ENCODE measurements at regions not wholly inside any gene's neighbourhood (a gene's known extent, or its start where the extent isn't known, plus 50 kb on each side); places are given as distances from the start of the nearest gene placed in this dataset.
"Not testable (repeated sequence)": the region's sequence is repeated elsewhere in the genome, so short reads cannot be mapped to it uniquely, and the experiment has no call there.

DNA sequence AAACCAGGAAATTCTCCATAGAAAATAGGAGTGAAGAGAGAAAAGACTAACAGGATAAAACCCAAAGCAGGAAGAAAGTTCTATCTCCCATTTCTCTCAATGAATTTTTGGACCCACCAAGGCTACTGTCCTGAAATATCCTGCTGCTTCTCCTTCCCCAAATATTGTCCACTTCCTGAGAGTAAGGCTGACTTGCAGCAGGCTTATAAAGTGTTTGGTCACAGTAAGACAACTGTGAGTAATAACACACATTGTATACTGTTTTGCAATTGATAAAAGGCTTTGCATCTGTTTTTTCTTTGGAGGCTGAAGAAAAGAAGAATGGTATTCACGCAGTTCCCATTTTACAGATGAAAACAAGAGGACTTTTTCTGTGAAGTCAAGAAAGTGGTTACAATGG is 52.8 kb downstream of the FOXD4L6 start:
- ATAC-seq (ENCODE audit: low read depth in 2 of 2); H3K9me3 Mint-ChIP-seq; DNase-seq; H3K27ac Mint-ChIP-seq; H3K36me3 Mint-ChIP-seq: not testable (repeated sequence)
- Mint-ChIP-seq H3K4me1 (peaks cover 13 to 16% (median 13%) of the 10 kb centered on the region in 3 donors), H3K4me3 (peak overlapping the region in 3 of 8 donors; percentile 10 to 78 (median 57)), H3K27me3 (peaks cover 21 to 43% (median 42%) of the 10 kb centered on the region in 3 donors)

- DNase-seq (peak; percentile 10), ATAC-seq (ENCODE audit: low read depth in 2 of 2) (peak; percentile 55 to 64)
- H3K4me3 Mint-ChIP-seq: peak overlapping the region in 7 of 8 donors; percentile 57 to 87 (median 78)
- H3K4me1 Mint-ChIP-seq: peaks cover 13 to 16% (median 13%) of the 10 kb centered on the region in 3 donors
- H3K27me3 Mint-ChIP-seq: peaks cover 21 to 43% (median 42%) of the 10 kb centered on the region in 3 donors
- not testable (repeated sequence) for H3K9me3 Mint-ChIP-seq, H3K36me3 Mint-ChIP-seq, H3K27ac Mint-ChIP-seq
These were observed 54.0 kb downstream of the FOXD4L6 start for GRCh38 chr9:41074356-41074942.

GRCh38 chr9:41073471-41074243 is 54.8 kb downstream of the FOXD4L6 start:
- Mint-ChIP-seq H3K4me1 (peaks cover 13 to 16% (median 13%) of the 10 kb centered on the region in 3 donors), H3K27ac (peak overlapping the region in 2 of 6 donors; percentile 4 to 61), H3K4me3 (peak overlapping the region in 7 of 8 donors; percentile 21 to 64 (median 56)), H3K27me3 (peaks cover 21 to 43% (median 42%) of the 10 kb centered on the region in 3 donors)
- not testable (repeated sequence) for DNase-seq; ATAC-seq (ENCODE audit: low read depth in 2 of 2); H3K9me3 Mint-ChIP-seq; H3K36me3 Mint-ChIP-seq

DNA sequence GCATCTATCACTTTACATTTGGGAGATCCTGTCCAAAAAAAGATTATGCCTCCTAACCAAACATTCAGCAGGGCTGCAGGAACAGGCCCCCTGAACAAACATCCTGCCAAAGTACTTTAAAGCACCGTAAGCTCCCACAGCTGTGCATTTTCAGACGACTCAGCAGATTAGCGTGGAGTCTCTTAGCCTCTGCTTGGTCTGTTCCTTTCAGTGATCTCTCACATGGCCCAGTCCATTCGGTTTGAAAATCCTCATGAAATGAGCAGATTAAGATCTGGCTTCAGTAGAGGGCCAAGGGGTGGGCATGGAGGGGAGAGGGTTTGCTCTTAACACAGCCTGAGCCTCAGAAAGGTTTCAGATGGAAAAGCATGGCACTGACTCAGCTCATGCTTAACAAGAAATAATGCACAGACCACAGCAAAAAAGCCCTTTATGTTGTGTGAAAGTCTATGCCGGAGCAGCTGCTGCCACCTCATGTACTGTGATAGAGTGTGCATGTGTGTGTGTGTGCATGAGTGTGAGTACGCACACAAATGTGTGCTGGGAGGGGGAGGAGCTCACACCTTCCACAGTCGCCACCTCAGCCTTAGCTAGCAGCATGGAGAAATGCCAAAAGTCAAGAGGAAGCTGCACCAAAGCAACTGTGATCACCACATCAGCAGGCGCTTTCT is 64.2 kb downstream of the FOXD4L6 start:
- not testable (repeated sequence) for H3K4me3 Mint-ChIP-seq, H3K9me3 Mint-ChIP-seq, H3K36me3 Mint-ChIP-seq, DNase-seq, H3K27me3 Mint-ChIP-seq, H3K4me1 Mint-ChIP-seq
- peak; percentile 23 to 35 for ATAC-seq (ENCODE audit: low read depth in 2 of 2)
- peak overlapping the region in 1 of 6 donors; percentile 30 for H3K27ac Mint-ChIP-seq

- ATAC-seq (ENCODE audit: low read depth in 2 of 2); H3K27me3 Mint-ChIP-seq; DNase-seq; H3K4me3 Mint-ChIP-seq; H3K27ac Mint-ChIP-seq; H3K9me3 Mint-ChIP-seq; H3K4me1 Mint-ChIP-seq: not testable (repeated sequence)
- H3K36me3 Mint-ChIP-seq: peaks cover 8 to 11% of the 10 kb centered on the region in 2 donors
These were observed 65.2 kb downstream of the FOXD4L6 start for GRCh38 chr9:41063243-41063642.

GRCh38 chr9:41059603-41060002 is 68.9 kb downstream of the FOXD4L6 start:
- H3K4me3 Mint-ChIP-seq; H3K27ac Mint-ChIP-seq; DNase-seq; H3K27me3 Mint-ChIP-seq; ATAC-seq (ENCODE audit: low read depth in 2 of 2); H3K4me1 Mint-ChIP-seq; H3K9me3 Mint-ChIP-seq: not testable (repeated sequence)
- peaks cover 15 to 16% of the 10 kb centered on the region in 2 donors for H3K36me3 Mint-ChIP-seq

GRCh38 chr9:41053666-41054363 is 74.7 kb downstream of the FOXD4L6 start:
- not testable (repeated sequence) for H3K4me1 Mint-ChIP-seq; DNase-seq; ATAC-seq (ENCODE audit: low read depth in 2 of 2); H3K27ac Mint-ChIP-seq; H3K27me3 Mint-ChIP-seq; H3K4me3 Mint-ChIP-seq
- peaks cover 4 to 29% (median 10%) of the 10 kb centered on the region in 7 donors for H3K9me3 Mint-ChIP-seq
- peaks cover 8 to 26% of the 10 kb centered on the region in 2 donors for H3K36me3 Mint-ChIP-seq

- H3K27me3 Mint-ChIP-seq; H3K27ac Mint-ChIP-seq; H3K4me1 Mint-ChIP-seq; H3K4me3 Mint-ChIP-seq; ATAC-seq (ENCODE audit: low read depth in 2 of 2); DNase-seq: not testable (repeated sequence)
- H3K36me3 Mint-ChIP-seq: peaks cover 0 to 24% of the 10 kb centered on the region in 2 donors
- H3K9me3 Mint-ChIP-seq: peaks cover 0 to 29% (median 10%) of the 10 kb centered on the region in 7 donors
These were observed 79.8 kb downstream of the FOXD4L6 start for GRCh38 chr9:41048672-41049071.

DNA sequence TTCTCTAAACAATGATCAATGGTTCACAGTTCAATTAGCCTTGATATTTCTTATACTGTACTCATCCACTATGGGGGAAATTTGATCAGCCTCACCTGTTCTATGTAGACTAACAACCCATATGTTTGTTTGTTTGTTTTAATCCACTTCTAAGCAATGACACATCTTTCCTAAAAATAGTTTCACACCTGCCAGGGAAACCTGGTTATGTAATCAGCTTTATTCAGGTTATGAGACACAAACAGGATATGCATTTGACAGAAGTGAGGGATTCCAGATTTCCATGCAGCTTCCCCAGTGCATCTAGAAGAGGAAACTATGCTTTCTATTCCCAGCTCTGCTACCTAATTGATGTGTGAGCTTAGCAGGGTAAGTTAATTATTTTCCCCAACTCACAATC is 80.7 kb downstream of the FOXD4L6 start:
- ATAC-seq (ENCODE audit: low read depth in 2 of 2); DNase-seq; H3K27me3 Mint-ChIP-seq; H3K4me1 Mint-ChIP-seq; H3K4me3 Mint-ChIP-seq; H3K27ac Mint-ChIP-seq: not testable (repeated sequence)
- Mint-ChIP-seq H3K36me3 (peaks cover 0 to 24% of the 10 kb centered on the region in 2 donors), H3K9me3 (peaks cover 0 to 29% (median 10%) of the 10 kb centered on the region in 7 donors)

GRCh38 chr9:41044930-41045329 is 83.6 kb downstream of the FOXD4L6 start:
- H3K9me3 Mint-ChIP-seq: peaks cover 0 to 14% (median 4%) of the 10 kb centered on the region in 7 donors
- H3K4me1 Mint-ChIP-seq; H3K27me3 Mint-ChIP-seq; H3K4me3 Mint-ChIP-seq; ATAC-seq (ENCODE audit: low read depth in 2 of 2); DNase-seq; H3K27ac Mint-ChIP-seq: not testable (repeated sequence)
- peaks cover 0 to 23% of the 10 kb centered on the region in 2 donors for H3K36me3 Mint-ChIP-seq

GRCh38 chr9:41043433-41043832 is 85.0 kb downstream of the FOXD4L6 start:
- H3K4me1 Mint-ChIP-seq; H3K4me3 Mint-ChIP-seq; H3K9me3 Mint-ChIP-seq; DNase-seq; H3K27me3 Mint-ChIP-seq; H3K27ac Mint-ChIP-seq; ATAC-seq (ENCODE audit: low read depth in 2 of 2): not testable (repeated sequence)
- H3K36me3 Mint-ChIP-seq: peaks cover 0 to 18% of the 10 kb centered on the region in 2 donors

DNA sequence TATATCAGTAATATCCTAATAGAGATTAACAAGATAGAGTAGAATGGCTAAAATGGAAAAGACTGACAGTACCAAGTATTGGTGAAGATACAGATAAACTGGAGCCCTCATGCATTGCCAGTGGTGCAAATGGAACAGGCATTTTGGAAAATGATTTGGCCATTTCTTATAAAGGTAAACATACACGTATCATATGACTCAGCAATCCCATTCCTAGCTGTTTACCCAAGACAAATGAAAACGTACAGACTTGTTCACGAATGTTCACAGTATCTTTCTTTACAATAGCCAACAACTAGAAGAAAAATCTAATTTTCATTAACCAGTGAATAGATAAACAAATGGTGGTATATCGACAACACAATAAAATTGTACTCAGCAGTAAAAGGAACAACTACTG is 86.4 kb downstream of the FOXD4L6 start:
- H3K27me3 Mint-ChIP-seq; H3K4me3 Mint-ChIP-seq; H3K27ac Mint-ChIP-seq; H3K4me1 Mint-ChIP-seq; DNase-seq; ATAC-seq (ENCODE audit: low read depth in 2 of 2); H3K9me3 Mint-ChIP-seq: not testable (repeated sequence)
- H3K36me3 Mint-ChIP-seq: peaks cover 0 to 28% of the 10 kb centered on the region in 2 donors

DNA sequence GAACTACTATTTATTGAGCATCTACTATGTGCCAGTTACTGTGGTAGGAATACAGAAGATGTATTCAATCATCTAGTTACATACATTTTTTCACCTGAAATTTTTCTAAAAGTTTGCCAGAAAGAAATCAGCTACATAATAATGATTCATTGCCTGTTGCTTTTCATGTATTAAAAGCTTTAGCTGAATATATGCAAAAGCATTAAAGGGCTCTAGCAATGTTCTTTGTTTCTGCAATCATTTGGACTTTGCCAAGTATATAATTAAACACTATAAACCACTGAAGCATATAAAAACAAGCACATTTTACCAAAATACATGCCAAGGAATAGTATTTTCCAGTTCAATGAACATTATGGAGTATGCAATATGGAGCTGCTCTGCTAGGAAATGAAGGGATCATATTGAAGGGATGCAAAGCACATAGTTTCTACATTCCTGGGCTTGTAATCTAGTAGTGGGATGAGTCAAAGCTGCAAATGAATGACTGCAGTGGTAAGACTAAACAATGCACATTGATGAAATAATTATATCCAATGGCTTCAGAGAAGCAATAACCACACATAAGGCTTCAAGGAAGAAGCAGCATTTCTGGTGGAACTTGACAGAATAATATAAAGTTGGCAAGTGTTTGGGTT is 87.7 kb downstream of the FOXD4L6 start:
- not testable (repeated sequence) for H3K27ac Mint-ChIP-seq; H3K4me1 Mint-ChIP-seq; H3K4me3 Mint-ChIP-seq; H3K27me3 Mint-ChIP-seq; ATAC-seq (ENCODE audit: low read depth in 2 of 2); DNase-seq; H3K9me3 Mint-ChIP-seq
- H3K36me3 Mint-ChIP-seq: peaks cover 0 to 35% of the 10 kb centered on the region in 2 donors

All from naive B cell (primary cell).